H9 (cell line): ENCODE measurements at regions not wholly inside any gene's neighbourhood (a gene's known extent, or its start where the extent isn't known, plus 50 kb on each side); places are given as distances from the start of the nearest gene placed in this dataset.

Source experiments
- DNase-seq: peaks from one replicate; pipeline ENCODE4 v3.0.0-alpha.2; 2017
- H2AFZ ChIP-seq: one replicate; pipeline ENCODE4 v1.6.1; 2013; ENCODE audit warnings: mild to moderate bottlenecking, low read length, control low read depth, moderate library complexity
- H2AK5ac ChIP-seq: 2 replicates; pipeline ENCODE4 v1.6.1; 2013; ENCODE audit warnings: low read length, control low read depth, mixed read lengths; ENCODE audit not compliant: insufficient read length
- H2BK120ac ChIP-seq: one replicate; pipeline ENCODE4 v1.6.1; 2013; ENCODE audit warnings: low read depth, mild to moderate bottlenecking, low read length, control low read depth, inconsistent platforms; ENCODE audit not compliant: poor library complexity, severe bottlenecking
- H2BK12ac ChIP-seq: 2 replicates; pipeline ENCODE4 v1.6.1; 2013; ENCODE audit warnings: low read length, control low read depth, mixed read lengths, low read depth; ENCODE audit not compliant: insufficient read length
- H2BK15ac ChIP-seq: 2 replicates; pipeline ENCODE4 v1.6.1; 2013; ENCODE audit warnings: low read depth, low read length, control low read depth
- H2BK20ac ChIP-seq: one replicate; pipeline ENCODE4 v1.6.1; 2013; ENCODE audit warnings: low read depth, mild to moderate bottlenecking, low read length, control low read depth, inconsistent platforms; ENCODE audit not compliant: poor library complexity, severe bottlenecking
- H2BK5ac ChIP-seq: 2 replicates; pipeline ENCODE4 v1.6.1; 2013; ENCODE audit warnings: low read length, control low read depth, mixed read lengths; ENCODE audit not compliant: insufficient read length
- H3K14ac ChIP-seq: 2 replicates; pipeline ENCODE4 v1.6.1; 2013; ENCODE audit warnings: low read length, control low read depth; ENCODE audit not compliant: insufficient read depth
- H3K18ac ChIP-seq: 2 replicates; pipeline ENCODE4 v1.6.1; 2013; ENCODE audit warnings: low read depth, mild to moderate bottlenecking, mixed read lengths, low read length, control low read depth; ENCODE audit not compliant: insufficient read length
- H3K23ac ChIP-seq: 2 replicates; pipeline ENCODE4 v1.6.1; 2013; ENCODE audit warnings: low read length, control low read depth, mixed read lengths, low read depth; ENCODE audit not compliant: insufficient read length
- H3K23me2 ChIP-seq: 2 replicates; pipeline ENCODE4 v1.6.1; 2013; ENCODE audit warnings: low read depth, mild to moderate bottlenecking, mixed read lengths, low read length, control low read depth; ENCODE audit not compliant: insufficient read length, poor library complexity, severe bottlenecking
- H3K27ac ChIP-seq: 2 replicates; pipeline ENCODE4 v1.5.1; 2013; ENCODE audit warnings: low read length, control low read depth, mixed read lengths, low read depth; ENCODE audit not compliant: insufficient read length
- H3K27me3 ChIP-seq: 2 replicates; pipeline ENCODE4 v1.6.1; 2013; ENCODE audit warnings: low read length, control low read depth, inconsistent platforms; ENCODE audit not compliant: insufficient read depth
- H3K4ac ChIP-seq: 2 replicates; pipeline ENCODE4 v1.6.1; 2013; ENCODE audit warnings: low read depth, mild to moderate bottlenecking, control low read depth, inconsistent platforms, low read length, moderate library complexity
- H3K4me1 ChIP-seq: 2 replicates; pipeline ENCODE4 v1.6.1; 2013; ENCODE audit warnings: low read length, control low read depth, inconsistent platforms; ENCODE audit not compliant: insufficient read depth
- H3K4me2 ChIP-seq: 2 replicates; pipeline ENCODE4 v1.6.1; 2013; ENCODE audit warnings: low read length, control low read depth, mixed read lengths; ENCODE audit not compliant: insufficient read length, insufficient read depth
- H3K56ac ChIP-seq: 2 replicates; pipeline ENCODE4 v1.6.1; 2013; ENCODE audit warnings: low read depth, mild to moderate bottlenecking, mixed read lengths, low read length, control low read depth; ENCODE audit not compliant: insufficient read length
- H3K79me1 ChIP-seq: 2 replicates; pipeline ENCODE4 v1.6.1; 2013; ENCODE audit warnings: low read depth, mild to moderate bottlenecking, moderate library complexity, low read length, control low read depth, inconsistent platforms; ENCODE audit not compliant: insufficient read depth, poor library complexity, severe bottlenecking
- H3K79me2 ChIP-seq: 2 replicates; pipeline ENCODE4 v1.6.1; 2013; ENCODE audit warnings: low read length, control low read depth, inconsistent platforms; ENCODE audit not compliant: insufficient read depth
- H3K9ac ChIP-seq: 2 replicates; pipeline ENCODE4 v1.6.1; 2013; ENCODE audit warnings: low read length, control low read depth, mixed read lengths; ENCODE audit not compliant: insufficient read length; ENCODE audit errors: extremely low read depth
- H3K9me3 ChIP-seq: one replicate; pipeline ENCODE4 v1.6.1; 2013; ENCODE audit warnings: low read depth, low read length, inconsistent platforms; ENCODE audit not compliant: control insufficient read depth
- H3T11ph ChIP-seq: one replicate; pipeline ENCODE4 v1.6.1; 2013; ENCODE audit warnings: mild to moderate bottlenecking, low read length, control low read depth, inconsistent platforms
- H4K20me1 ChIP-seq: one replicate; pipeline ENCODE4 v1.6.1; 2013; ENCODE audit not compliant: control insufficient read depth, insufficient read length, insufficient read depth
- H4K5ac ChIP-seq: 2 replicates; pipeline ENCODE4 v1.6.1; 2013; ENCODE audit warnings: low read depth, mild to moderate bottlenecking, mixed read lengths, low read length, control low read depth; ENCODE audit not compliant: insufficient read length
- H4K8ac ChIP-seq: replicated peaks from 2 replicates; pipeline ENCODE4 v1.6.1; 2013; ENCODE audit warnings: low read length, control low read depth, mixed read lengths, low read depth; ENCODE audit not compliant: insufficient read length
- H4K91ac ChIP-seq: 2 replicates; pipeline ENCODE4 v1.6.1; 2013; ENCODE audit warnings: low read depth, mild to moderate bottlenecking, moderate library complexity, mixed read lengths, low read length, control low read depth; ENCODE audit not compliant: insufficient read length
- H3K27ac Mint-ChIP-seq, 3 experiments: 2 replicates in 2 of 3; 3 replicates in 1 of 3; pipeline ENCODE4 v1.8.0; 2020 to 2021; ENCODE audit warnings: mixed read lengths in 3 of 3, mild to moderate bottlenecking in 1 of 3, moderate library complexity in 1 of 3
- H3K27me3 Mint-ChIP-seq: 2 replicates; pipeline ENCODE4 v1.8.0; 2021; ENCODE audit warnings: low read depth, mild to moderate bottlenecking, moderate library complexity, mixed read lengths
- H3K36me3 Mint-ChIP-seq, 3 experiments: 2 replicates in 2 of 3; 3 replicates in 1 of 3; pipeline ENCODE4 v1.8.0; 2020 to 2021; ENCODE audit warnings: low read depth in 3 of 3, mixed read lengths in 3 of 3; ENCODE audit not compliant: insufficient read depth in 1 of 3
- H3K4me1 Mint-ChIP-seq, 2 experiments: 2 replicates each; pipeline ENCODE4 v1.8.0; 2020; ENCODE audit warnings: mixed read lengths in 2 of 2
- H3K4me3 Mint-ChIP-seq, 2 experiments: 2 replicates in 1 of 2; 3 replicates in 1 of 2; pipeline ENCODE4 v1.8.0; 2020 to 2021; ENCODE audit warnings: mild to moderate bottlenecking in 2 of 2, mixed read lengths in 2 of 2, moderate library complexity in 1 of 2
- H3K9me3 Mint-ChIP-seq, 2 experiments: 2 replicates in 1 of 2; 3 replicates in 1 of 2; pipeline ENCODE4 v1.8.0; 2020; ENCODE audit warnings: mild to moderate bottlenecking in 2 of 2, mixed read lengths in 2 of 2, moderate library complexity in 1 of 2
- WGBS: extraction: QIAGEN DNeasy Blood & Tissue Kit; methylation state at CpG from one replicate; pipeline ENCODE4 v1.1.7; 2013; ENCODE audit warnings: missing lambda C conversion rate, low lambda C conversion rate, mixed read lengths; ENCODE audit not compliant: insufficient read length; ENCODE audit errors: extremely low coverage; 5-methylcytosine and 5-hydroxymethylcytosine counted together
- TF ChIP-seq, protein P1 (sequence below): fragments of 200-600 bp; sonication (generic); conservative IDR thresholded peaks from 3 replicates; pipeline ENCODE4 v1.8.0; 2021; ENCODE audit warnings: antibody characterized with exemption, mild to moderate bottlenecking

DNA sequence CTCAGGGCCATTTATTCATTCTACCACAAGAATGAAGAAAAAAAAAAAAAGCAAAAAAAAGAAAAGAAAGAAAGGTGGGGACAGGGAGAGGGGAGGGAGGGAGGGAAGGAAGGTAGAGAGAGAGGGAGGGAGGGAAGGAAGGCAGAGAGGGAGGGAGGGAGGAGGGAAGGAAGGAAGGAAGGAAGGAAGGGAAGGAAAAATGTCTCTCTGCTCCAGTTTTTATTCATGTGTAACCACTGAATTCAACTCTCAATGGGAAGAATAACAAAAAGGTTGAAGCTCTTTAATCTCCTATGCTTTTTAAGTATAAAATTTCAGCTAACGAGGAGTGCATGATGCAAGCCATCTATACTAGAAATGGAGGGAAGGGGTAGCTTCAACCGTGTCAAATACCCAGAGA is 287.3 kb downstream of the MREG start:
- no peak overlapping the region for H3K4me2 ChIP-seq
- no peak overlapping the region for H3K27ac Mint-ChIP-seq
- H2BK20ac ChIP-seq: no peak overlapping the region
- TF ChIP-seq, protein P1, sequence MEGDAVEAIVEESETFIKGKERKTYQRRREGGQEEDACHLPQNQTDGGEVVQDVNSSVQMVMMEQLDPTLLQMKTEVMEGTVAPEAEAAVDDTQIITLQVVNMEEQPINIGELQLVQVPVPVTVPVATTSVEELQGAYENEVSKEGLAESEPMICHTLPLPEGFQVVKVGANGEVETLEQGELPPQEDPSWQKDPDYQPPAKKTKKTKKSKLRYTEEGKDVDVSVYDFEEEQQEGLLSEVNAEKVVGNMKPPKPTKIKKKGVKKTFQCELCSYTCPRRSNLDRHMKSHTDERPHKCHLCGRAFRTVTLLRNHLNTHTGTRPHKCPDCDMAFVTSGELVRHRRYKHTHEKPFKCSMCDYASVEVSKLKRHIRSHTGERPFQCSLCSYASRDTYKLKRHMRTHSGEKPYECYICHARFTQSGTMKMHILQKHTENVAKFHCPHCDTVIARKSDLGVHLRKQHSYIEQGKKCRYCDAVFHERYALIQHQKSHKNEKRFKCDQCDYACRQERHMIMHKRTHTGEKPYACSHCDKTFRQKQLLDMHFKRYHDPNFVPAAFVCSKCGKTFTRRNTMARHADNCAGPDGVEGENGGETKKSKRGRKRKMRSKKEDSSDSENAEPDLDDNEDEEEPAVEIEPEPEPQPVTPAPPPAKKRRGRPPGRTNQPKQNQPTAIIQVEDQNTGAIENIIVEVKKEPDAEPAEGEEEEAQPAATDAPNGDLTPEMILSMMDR: no peak
- no peak overlapping the region for H3K14ac ChIP-seq
- no peak overlapping the region for H2BK15ac ChIP-seq
- no peak overlapping the region for H3K4ac ChIP-seq
- H3K23me2 ChIP-seq: no peaks in the 10 kb centered on the region
- H4K5ac ChIP-seq: no peak overlapping the region
- WGBS: no CpG with 5 or more reads among the region's 2 CpGs
- no peak overlapping the region for H3K18ac ChIP-seq
- H3K79me2 ChIP-seq: no peaks in the 10 kb centered on the region
- no peaks in the 10 kb centered on the region for H3K4me1 ChIP-seq
- no peaks in the 10 kb centered on the region for H3K9me3 ChIP-seq
- H3K36me3 Mint-ChIP-seq: no peaks in the 10 kb centered on the region
- no peak overlapping the region for H2AFZ ChIP-seq
- H4K8ac ChIP-seq: no peak overlapping the region
- no peak for DNase-seq
- H3K4me3 Mint-ChIP-seq: no peak overlapping the region
- no peaks in the 10 kb centered on the region for H3K27me3 Mint-ChIP-seq
- H2BK12ac ChIP-seq: no peak overlapping the region
- peaks cover 0 to 2% of the 10 kb centered on the region in 2 experiments; a peak in 2 of 5 replicates for H3K9me3 Mint-ChIP-seq
- no peak overlapping the region for H3K56ac ChIP-seq
- H3K23ac ChIP-seq: no peak overlapping the region
- H3K4me1 Mint-ChIP-seq: no peaks in the 10 kb centered on the region
- no peak overlapping the region for H2BK5ac ChIP-seq
- no peak overlapping the region for H2BK120ac ChIP-seq
- H4K91ac ChIP-seq: no peak overlapping the region
- H3K27ac ChIP-seq: no peak overlapping the region
- no peaks in the 10 kb centered on the region for H3K79me1 ChIP-seq
- H4K20me1 ChIP-seq: no peaks in the 10 kb centered on the region
- no peaks in the 10 kb centered on the region for H3K27me3 ChIP-seq
- no peak overlapping the region for H3K9ac ChIP-seq
- H3T11ph ChIP-seq: no peak overlapping the region
- H2AK5ac ChIP-seq: no peak overlapping the region
